Psoas muscle (tissue), 7 donors: ENCODE measurements at regions not wholly inside any gene's neighbourhood (a gene's known extent, or its start where the extent isn't known, plus 50 kb on each side); places are given as distances from the start of the nearest gene placed in this dataset.

Experiments used
- ATAC-seq, 4 donors: fragments of 200-7000 bp; cut with Tn5 transposase; one replicate each; pipeline ENCODE4 v1.9.1; 2020; ENCODE audit warnings: moderate library complexity in 3 of 4, mild to moderate bottlenecking in 2 of 4
- DNase-seq, 2 donors: peaks; one replicate each; pipeline ENCODE4 v3.0.0-alpha.2; 2020
- H3K27ac ChIP-seq: fragments of 200-600 bp; one replicate; pipeline ENCODE4 v1.8.0; 2022
- H3K27me3 ChIP-seq, 3 donors: fragments of 200-600 bp in 1 of 3; one replicate each; pipeline versions ENCODE4 v1.6.1 to v1.8.0; 2013 to 2022; ENCODE audit warnings: low read length in 2 of 3, mild to moderate bottlenecking in 2 of 3, moderate library complexity in 1 of 3; ENCODE audit not compliant: insufficient read depth in 3 of 3
- H3K36me3 ChIP-seq, 2 donors: fragments of 200-600 bp in 1 of 2; one replicate each; pipeline versions ENCODE4 v1.6.1 to v1.8.0; 2013 to 2022; ENCODE audit warnings: low read depth in 1 of 2, mild to moderate bottlenecking in 1 of 2, moderate library complexity in 1 of 2; ENCODE audit not compliant: insufficient read depth in 1 of 2
- H3K4me1 ChIP-seq: fragments of 200-600 bp; one replicate; pipeline ENCODE4 v1.8.0; 2022
- H3K4me3 ChIP-seq: fragments of 200-600 bp; one replicate; pipeline ENCODE4 v1.8.0; 2022; ENCODE audit warnings: mild to moderate bottlenecking
- H3K9me3 ChIP-seq: fragments of 200-600 bp; one replicate; pipeline ENCODE4 v1.8.0; 2022
- CTCF ChIP-seq: fragments of 200-600 bp; IDR thresholded peaks from one replicate; pipeline ENCODE4 v1.8.0; 2022; ENCODE audit warnings: antibody characterized with exemption
- WGBS, 3 donors: extraction: QIAGEN DNeasy Blood & Tissue Kit; methylation state at CpG; one replicate each; pipeline versions ENCODE4 v1.1.6 to v1.1.7; 2013; 5-methylcytosine and 5-hydroxymethylcytosine counted together
- intact Hi-C, 2 donors: fragments of 100-400 bp; cut with DNase I; formaldehyde crosslinking; loops; one replicate each; pipeline versions ENCODE4 v1.11.0 to v1.14.2; 2022
- donor health status: healthy with polysubstance abuse.
- donor health status: DM: no; HTN: no; CAD: no; lungs with moderate emphysema.
- donor health status: Bipolar disorder and iron deficiency.
- donor health status: healthy.
- donor health status: DM: yes; HTN: yes; CAD: no.
- donor health status: DM: no; HTN: no; CAD: no.
- donor health status: DM: yes; HTN: yes; CAD: no.

GRCh38 chr20:62566266-62566665 lies 76.0 kb upstream of the SLCO4A1 start:
- intact Hi-C loops, result no loop called here

GRCh38 chr20:62566771-62567170 lies 75.5 kb upstream of the SLCO4A1 start:
- peak overlapping the region; percentile 92 for H3K27ac ChIP-seq
- ATAC-seq (peak in 1 of 4 donors; percentile 1), DNase-seq (no peak)
- intact Hi-C loops, result no loop called here
- H3K4me1 ChIP-seq, result peaks cover 31% of the 10 kb centered on the region
- no peak for TF ChIP-seq CTCF
- no peak overlapping the region for H3K4me3 ChIP-seq
- no peaks in the 10 kb centered on the region for H3K27me3 ChIP-seq
- 30 to 49% (median 47%) methylated on average over 13 to 18 of the region's 18 CpGs for WGBS, 3 donors
- H3K36me3 ChIP-seq, result peaks cover 0 to 20% of the 10 kb centered on the region in 2 donors
- H3K9me3 ChIP-seq, result no peaks in the 10 kb centered on the region

More at GRCh38 chr20:62566266-62566665, 76.0 kb upstream of the SLCO4A1 start:
- Histone ChIP-seq H3K4me3 (no peak overlapping the region), H3K36me3 (peaks cover 0 to 20% of the 10 kb centered on the region in 2 donors), H3K27me3 (no peaks in the 10 kb centered on the region), H3K9me3 (no peaks in the 10 kb centered on the region), H3K4me1 (peaks cover 36% of the 10 kb centered on the region), H3K27ac (peak overlapping the region; percentile 92)
- DNase-seq (no peak), ATAC-seq (no peak)
- no peak for TF ChIP-seq CTCF
- WGBS, 3 donors, result 68 to 86% (median 79%) methylated on average over 11 of the region's 11 CpGs

- Histone ChIP-seq H3K36me3 (peaks cover 0 to 20% of the 10 kb centered on the region in 2 donors), H3K27me3 (no peaks in the 10 kb centered on the region), H3K4me1 (peaks cover 29% of the 10 kb centered on the region), H3K27ac (peak overlapping the region; percentile 92), H3K4me3 (no peak overlapping the region), H3K9me3 (no peaks in the 10 kb centered on the region)
- TF ChIP-seq CTCF, result no peak
- intact Hi-C loops, result no loop called here
- DNase-seq, result peak in 1 of 2 donors; percentile 81
- 25 to 46% (median 38%) methylated on average over 25 of the region's 25 CpGs for WGBS, 3 donors
- ATAC-seq, result peak; percentile 13 to 66 (median 20)
These were observed 74.9 kb upstream of the SLCO4A1 start for GRCh38 chr20:62567246-62568044.

- H3K4me3 ChIP-seq, result no peak overlapping the region
- WGBS, 3 donors, result 33 to 71% (median 37%) methylated on average over 8 of the region's 8 CpGs
- peaks cover 0 to 17% of the 10 kb centered on the region in 2 donors for H3K36me3 ChIP-seq
- DNase-seq, result no peak
- H3K4me1 ChIP-seq, result peaks cover 29% of the 10 kb centered on the region
- TF ChIP-seq CTCF, result no peak
- no peaks in the 10 kb centered on the region for H3K9me3 ChIP-seq
- ATAC-seq, result peak in 1 of 4 donors; percentile 1
- intact Hi-C loops, result no loop called here
- H3K27me3 ChIP-seq, result no peaks in the 10 kb centered on the region
- H3K27ac ChIP-seq, result peak overlapping the region; percentile 92
These were observed 74.3 kb upstream of the SLCO4A1 start for GRCh38 chr20:62568045-62568389.
